HAP-1 (cell line): ENCODE measurements at regions not wholly inside any gene's neighbourhood (a gene's known extent, or its start where the extent isn't known, plus 50 kb on each side); places are given as distances from the start of the nearest gene placed in this dataset.
"Not testable (repeated sequence)": the region's sequence is repeated elsewhere in the genome, so short reads cannot be mapped to it uniquely, and the experiment has no call there.

Source experiments
- DNase-seq, 2 experiments: peaks; one replicate each; pipeline ENCODE4 v3.0.0-alpha.2; 2016 to 2020; ENCODE audit warnings: low spot score in 2 of 2
- H3K27me3 ChIP-seq: fragments of 250-450 bp; sonication (Bioruptor Pico); 2 replicates; pipeline ENCODE4 v1.5.1; 2020; ENCODE audit warnings: low read depth, mild to moderate bottlenecking, moderate library complexity
- H3K36me3 ChIP-seq: fragments of 250-450 bp; sonication (Bioruptor Pico); replicated peaks from 2 replicates; pipeline ENCODE4 v1.5.1; 2020; ENCODE audit warnings: mild to moderate bottlenecking
- H3K4me1 ChIP-seq: fragments of 250-450 bp; sonication (Bioruptor Pico); 2 replicates; pipeline ENCODE4 v1.5.1; 2020; ENCODE audit warnings: mild to moderate bottlenecking
- H3K4me3 ChIP-seq: fragments of 250-450 bp; sonication (Bioruptor Pico); 2 replicates; pipeline ENCODE4 v1.5.1; 2020; ENCODE audit warnings: mild to moderate bottlenecking, moderate library complexity
- H3K9me3 ChIP-seq: fragments of 250-450 bp; sonication (Bioruptor Pico); 2 replicates; pipeline ENCODE4 v1.5.1; 2020; ENCODE audit warnings: mild to moderate bottlenecking, moderate library complexity
- in situ Hi-C: fragments of 300-500 bp; cut with MboI; formaldehyde crosslinking; loops from 3 replicates; pipeline ENCODE4 v1.14.3; 2020; ENCODE audit warnings: low sequenced_read_pairs, inconsistent platforms, mixed read lengths

DNA sequence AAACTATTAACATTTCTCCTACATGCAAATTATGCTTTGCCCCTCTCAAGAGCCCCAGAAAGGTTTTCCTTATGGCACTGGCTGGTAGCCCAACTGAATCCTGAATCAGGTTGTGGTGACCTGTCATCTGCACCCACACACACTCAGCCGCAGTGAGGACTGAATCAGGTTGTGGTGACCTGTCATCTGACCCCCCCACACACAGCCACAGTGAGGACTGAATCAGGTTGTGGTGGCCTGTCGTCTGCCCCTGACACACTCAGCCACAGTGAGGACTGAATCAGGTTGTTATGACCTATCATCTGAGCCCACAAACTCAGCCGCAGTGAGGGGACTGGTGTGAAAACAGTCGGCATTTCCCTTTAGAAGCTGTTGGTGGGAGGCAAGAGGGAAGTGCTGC, 195.0 kb downstream of the CWH43 start:
- DNase-seq, H3K9me3 ChIP-seq, H3K4me1 ChIP-seq, in situ Hi-C loops, H3K36me3 ChIP-seq, H3K4me3 ChIP-seq, H3K27me3 ChIP-seq: not testable (repeated sequence)

GRCh38 chr4:49211396-49212194, 225.5 kb downstream of the CWH43 start:
- in situ Hi-C loops = not testable (repeated sequence)

GRCh38 chr4:49213250-49213649, 227.2 kb downstream of the CWH43 start:
- H3K9me3 ChIP-seq, H3K27me3 ChIP-seq, H3K4me3 ChIP-seq, H3K36me3 ChIP-seq, in situ Hi-C loops, DNase-seq, H3K4me1 ChIP-seq: not testable (repeated sequence)

More at GRCh38 chr4:49211396-49212194, 225.5 kb downstream of the CWH43 start:
- not testable (repeated sequence) for H3K4me1 ChIP-seq, H3K36me3 ChIP-seq, H3K9me3 ChIP-seq, H3K27me3 ChIP-seq, H3K4me3 ChIP-seq, DNase-seq

GRCh38 chr4:49213750-49214149, 227.7 kb downstream of the CWH43 start:
- H3K27me3 ChIP-seq, H3K36me3 ChIP-seq, H3K4me1 ChIP-seq, DNase-seq, in situ Hi-C loops, H3K4me3 ChIP-seq, H3K9me3 ChIP-seq: not testable (repeated sequence)

DNA sequence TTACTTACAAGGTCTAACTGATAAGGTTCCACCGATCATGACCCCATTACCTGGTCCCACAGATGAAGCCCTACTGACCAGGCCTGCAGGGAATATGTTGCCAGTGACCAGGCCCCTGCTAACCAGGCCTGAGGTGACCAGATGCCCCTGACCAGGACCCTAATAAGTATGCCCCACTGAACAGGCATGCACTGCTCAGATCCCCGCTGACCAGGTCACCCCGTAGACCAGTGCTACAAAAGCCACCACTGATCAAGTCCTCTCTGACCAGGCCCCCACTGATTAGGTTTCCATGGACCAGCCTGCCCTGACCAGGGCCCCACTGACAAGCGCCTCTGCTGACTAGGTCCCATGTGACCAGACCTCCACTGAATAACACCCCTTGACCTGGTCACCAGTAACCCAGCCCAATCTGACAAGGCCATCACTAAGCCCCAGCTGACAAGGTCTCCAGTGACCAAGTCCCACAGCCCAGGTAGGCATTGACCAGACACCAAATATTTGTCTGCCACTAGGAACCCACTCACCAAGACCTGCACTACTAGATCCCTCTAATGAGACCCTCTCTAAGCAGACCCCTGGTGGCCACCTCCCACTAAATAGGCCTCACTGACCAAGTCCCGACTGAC, 228.5 kb downstream of the CWH43 start:
- DNase-seq, in situ Hi-C loops: not testable (repeated sequence)

DNA sequence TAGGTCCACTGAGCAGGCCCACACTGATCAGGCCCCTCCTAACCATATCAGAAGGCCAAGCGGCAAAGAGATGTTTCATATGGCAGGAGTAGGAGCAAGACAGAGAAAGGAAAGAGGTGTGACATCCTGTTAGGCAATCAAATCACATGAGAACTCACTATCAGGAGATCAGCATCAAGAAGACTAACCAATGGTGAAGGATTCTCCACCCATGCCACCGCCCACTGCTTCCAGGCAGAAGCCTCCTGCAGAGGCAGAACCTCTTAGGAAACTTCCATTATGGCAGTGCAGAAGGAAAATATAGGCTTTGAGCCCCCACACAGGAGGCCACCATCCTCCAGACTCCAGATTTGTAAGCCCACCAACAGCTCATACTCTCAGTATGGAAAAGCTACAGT, 229.0 kb downstream of the CWH43 start:
- H3K4me3 ChIP-seq, H3K4me1 ChIP-seq, DNase-seq, H3K27me3 ChIP-seq, H3K9me3 ChIP-seq, H3K36me3 ChIP-seq, in situ Hi-C loops: not testable (repeated sequence)

More for the DNA sequence above, 228.5 kb downstream of the CWH43 start:
- H3K36me3 ChIP-seq, H3K4me3 ChIP-seq, H3K4me1 ChIP-seq, H3K27me3 ChIP-seq, H3K9me3 ChIP-seq: not testable (repeated sequence)

DNA sequence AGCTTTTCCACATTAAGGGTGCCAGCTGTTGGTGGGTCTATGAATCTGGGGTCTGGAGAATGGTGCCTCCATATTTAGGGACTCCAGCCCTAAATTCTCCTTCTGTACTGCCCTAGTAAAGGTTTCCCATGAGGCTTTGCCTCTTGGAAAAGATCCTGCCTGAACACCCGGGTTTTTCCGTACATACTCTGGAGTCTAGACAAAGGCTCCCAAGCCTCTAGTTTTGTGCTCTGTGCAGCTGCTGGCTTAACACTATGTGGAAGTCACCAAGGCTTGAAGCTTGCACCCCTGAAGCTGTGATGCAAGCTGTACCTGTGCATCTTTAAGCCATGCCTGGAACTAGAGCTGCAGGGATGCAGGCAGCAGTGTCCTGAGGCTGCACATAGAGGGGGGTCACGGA, 230.5 kb downstream of the CWH43 start:
- H3K9me3 ChIP-seq, in situ Hi-C loops, H3K4me1 ChIP-seq, H3K36me3 ChIP-seq, H3K4me3 ChIP-seq, H3K27me3 ChIP-seq, DNase-seq: not testable (repeated sequence)

GRCh38 chr4:49217492-49217891, 231.4 kb downstream of the CWH43 start:
- Histone ChIP-seq H3K4me1 (no peaks in the 10 kb centered on the region), H3K9me3 (no peaks in the 10 kb centered on the region), H3K36me3 (no peaks in the 10 kb centered on the region), H3K4me3 (no peak overlapping the region), H3K27me3 (no peaks in the 10 kb centered on the region)
- in situ Hi-C loops = no loop called here
- DNase-seq = no peak

DNA sequence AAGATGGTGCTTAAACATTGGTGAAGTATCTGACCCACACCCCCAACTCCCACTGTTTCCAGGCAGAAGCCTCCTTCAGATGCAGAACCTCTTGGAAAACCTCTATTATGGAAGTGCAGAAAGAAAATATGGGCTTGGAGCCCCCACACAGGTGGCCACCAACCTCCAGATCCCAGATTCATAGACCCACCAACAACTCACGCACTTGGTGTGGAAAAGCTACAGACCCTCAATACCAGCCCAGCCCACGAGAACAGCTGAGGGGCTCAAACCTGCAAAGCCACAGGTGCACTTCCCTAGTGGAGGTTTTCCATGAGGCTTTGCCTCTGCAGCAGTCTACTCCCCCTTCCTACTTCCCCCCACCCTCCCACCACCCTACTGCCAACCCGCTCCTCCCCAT, 232.0 kb downstream of the CWH43 start:
- in situ Hi-C loops, H3K36me3 ChIP-seq, H3K9me3 ChIP-seq, H3K4me3 ChIP-seq, H3K4me1 ChIP-seq, H3K27me3 ChIP-seq, DNase-seq: not testable (repeated sequence)

GRCh38 chr4:49218931-49219330, 232.9 kb downstream of the CWH43 start:
- H3K9me3 ChIP-seq, H3K36me3 ChIP-seq, in situ Hi-C loops, H3K4me3 ChIP-seq, H3K27me3 ChIP-seq, H3K4me1 ChIP-seq, DNase-seq: not testable (repeated sequence)

GRCh38 chr4:49219489-49220225, 233.6 kb downstream of the CWH43 start:
- H3K4me3 ChIP-seq, in situ Hi-C loops, H3K9me3 ChIP-seq: not testable (repeated sequence)

GRCh38 chr4:49221209-49221608, 235.1 kb downstream of the CWH43 start:
- Histone ChIP-seq H3K27me3 (no peaks in the 10 kb centered on the region), H3K4me3 (no peak overlapping the region), H3K9me3 (no peaks in the 10 kb centered on the region), H3K4me1 (no peaks in the 10 kb centered on the region), H3K36me3 (no peaks in the 10 kb centered on the region)
- in situ Hi-C loops = no loop called here
- no peak for DNase-seq

More at GRCh38 chr4:49219489-49220225, 233.6 kb downstream of the CWH43 start:
- not testable (repeated sequence) for H3K4me1 ChIP-seq, H3K36me3 ChIP-seq, H3K27me3 ChIP-seq, DNase-seq

DNA sequence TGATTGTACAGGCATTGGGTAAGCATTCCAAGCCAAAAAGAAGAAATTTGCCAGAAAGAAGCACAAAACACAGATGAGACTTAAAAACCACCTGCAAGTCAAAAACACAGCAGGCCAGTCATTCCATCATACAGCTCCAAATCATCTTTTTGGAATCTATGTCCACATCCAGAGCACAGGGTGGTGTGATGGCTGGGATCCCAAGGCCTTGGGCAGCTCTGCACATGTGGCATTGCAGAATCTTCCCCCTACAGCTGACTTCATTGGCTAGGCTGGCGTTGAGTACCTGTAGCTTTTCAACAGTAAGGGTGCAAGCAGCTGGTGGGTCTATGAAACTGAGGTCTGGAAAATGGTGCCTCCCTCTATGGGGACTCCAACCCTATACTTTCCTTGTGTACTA, 236.7 kb downstream of the CWH43 start:
- in situ Hi-C loops, H3K9me3 ChIP-seq: not testable (repeated sequence)

DNA sequence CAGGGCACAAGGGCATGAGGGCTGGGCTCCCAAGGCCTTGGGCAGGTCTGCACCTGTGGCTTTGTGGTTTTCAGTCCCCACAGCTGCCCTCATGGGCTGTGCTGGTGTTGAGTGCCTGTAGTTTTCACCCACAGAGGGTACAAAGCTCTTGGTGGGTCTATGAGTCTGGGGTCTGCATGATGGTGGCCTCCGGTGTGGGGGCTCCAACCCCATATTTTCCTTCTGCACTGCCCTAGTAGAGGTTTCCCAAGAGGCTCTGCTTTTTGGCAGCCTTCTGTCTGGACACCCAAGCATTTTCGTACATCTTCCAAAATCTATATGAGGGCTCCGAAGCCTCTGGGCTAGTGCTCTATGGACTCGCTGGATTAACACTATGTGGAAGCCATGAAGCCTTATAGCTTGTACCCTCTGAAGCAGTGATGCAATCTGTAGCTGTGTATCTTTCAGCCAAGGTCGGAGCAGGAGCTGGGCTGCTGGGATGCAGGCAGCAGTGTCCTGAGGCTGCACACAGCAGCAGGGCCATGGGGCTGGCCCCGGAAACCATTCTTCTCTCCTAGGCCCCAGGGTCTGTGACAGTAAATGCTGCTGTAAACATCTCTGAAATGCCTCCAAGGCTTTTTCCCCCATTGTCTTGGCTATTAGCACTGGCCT, 240.3 kb downstream of the CWH43 start:
- DNase-seq, in situ Hi-C loops, H3K4me1 ChIP-seq, H3K27me3 ChIP-seq, H3K9me3 ChIP-seq, H3K36me3 ChIP-seq, H3K4me3 ChIP-seq: not testable (repeated sequence)

More for the DNA sequence above, 236.7 kb downstream of the CWH43 start:
- H3K4me1 ChIP-seq, DNase-seq, H3K36me3 ChIP-seq, H3K27me3 ChIP-seq, H3K4me3 ChIP-seq: not testable (repeated sequence)
